ENCODE measurements at regions not wholly inside any gene's neighbourhood (a gene's known extent, or its start where the extent isn't known, plus 50 kb on each side); places are given as distances from the start of the nearest gene placed in this dataset.

- H3K9me3 ChIP-seq (ENCODE audit: insufficient read depth, low read depth, low read length), result no peaks in the 10 kb centered on the region
- H3K27ac ChIP-seq (ENCODE audit: low read depth, low read length), result no peak overlapping the region
- H2AFZ ChIP-seq (ENCODE audit: low read depth, low read length), result no peak overlapping the region
- H3K27me3 ChIP-seq (ENCODE audit: insufficient read depth, low read length), result no peaks in the 10 kb centered on the region
- H3K9ac ChIP-seq (ENCODE audit: low read length), result no peak overlapping the region
- DNase-seq (ENCODE audit: low read depth) (peak; percentile 57), FAIRE-seq (peak; percentile 63)
- peaks cover 1% of the 10 kb centered on the region for H3K27me3 Mint-ChIP-seq (ENCODE audit: low read depth, unreplicated experiment)
- peaks cover 11% of the 10 kb centered on the region for H3K4me1 ChIP-seq (ENCODE audit: insufficient read depth, low read length)
- H4K20me1 ChIP-seq (ENCODE audit: insufficient read depth, low read length), result no peaks in the 10 kb centered on the region
- peaks cover 31% of the 10 kb centered on the region for H3K4me1 Mint-ChIP-seq (ENCODE audit: low read depth, unreplicated experiment)
- TF ChIP-seq, protein P1, sequence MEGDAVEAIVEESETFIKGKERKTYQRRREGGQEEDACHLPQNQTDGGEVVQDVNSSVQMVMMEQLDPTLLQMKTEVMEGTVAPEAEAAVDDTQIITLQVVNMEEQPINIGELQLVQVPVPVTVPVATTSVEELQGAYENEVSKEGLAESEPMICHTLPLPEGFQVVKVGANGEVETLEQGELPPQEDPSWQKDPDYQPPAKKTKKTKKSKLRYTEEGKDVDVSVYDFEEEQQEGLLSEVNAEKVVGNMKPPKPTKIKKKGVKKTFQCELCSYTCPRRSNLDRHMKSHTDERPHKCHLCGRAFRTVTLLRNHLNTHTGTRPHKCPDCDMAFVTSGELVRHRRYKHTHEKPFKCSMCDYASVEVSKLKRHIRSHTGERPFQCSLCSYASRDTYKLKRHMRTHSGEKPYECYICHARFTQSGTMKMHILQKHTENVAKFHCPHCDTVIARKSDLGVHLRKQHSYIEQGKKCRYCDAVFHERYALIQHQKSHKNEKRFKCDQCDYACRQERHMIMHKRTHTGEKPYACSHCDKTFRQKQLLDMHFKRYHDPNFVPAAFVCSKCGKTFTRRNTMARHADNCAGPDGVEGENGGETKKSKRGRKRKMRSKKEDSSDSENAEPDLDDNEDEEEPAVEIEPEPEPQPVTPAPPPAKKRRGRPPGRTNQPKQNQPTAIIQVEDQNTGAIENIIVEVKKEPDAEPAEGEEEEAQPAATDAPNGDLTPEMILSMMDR (IDR thresholded peaks at IDR 0.05; ENCODE audit: insufficient read depth, low read depth, low read length), result no peak
- no peak for TF ChIP-seq EZH2 (IDR thresholded peaks at IDR 0.05; ENCODE audit: insufficient read depth, low read length)
- no peaks in the 10 kb centered on the region for H3K36me3 ChIP-seq (ENCODE audit: insufficient read depth, low read length)
- H3K36me3 Mint-ChIP-seq (ENCODE audit: low read depth, unreplicated experiment), result no peaks in the 10 kb centered on the region
- H3K4me3 Mint-ChIP-seq (ENCODE audit: unreplicated experiment), result no peak overlapping the region
- no peaks in the 10 kb centered on the region for H3K79me2 ChIP-seq (ENCODE audit: insufficient read depth, low read length)
- no peak overlapping the region for H3K4me2 ChIP-seq (ENCODE audit: low read length)
- no peaks in the 10 kb centered on the region for H3K9me3 Mint-ChIP-seq (ENCODE audit: unreplicated experiment)
- peak overlapping the region; percentile 28 for H3K27ac Mint-ChIP-seq (ENCODE audit: unreplicated experiment)
- H3K4me3 ChIP-seq (ENCODE audit: insufficient read depth, low read depth, low read length), result no peak overlapping the region
Observed at GRCh38 chr4:53716011-53716410, 124.7 kb upstream of the LNX1 start.

DNA sequence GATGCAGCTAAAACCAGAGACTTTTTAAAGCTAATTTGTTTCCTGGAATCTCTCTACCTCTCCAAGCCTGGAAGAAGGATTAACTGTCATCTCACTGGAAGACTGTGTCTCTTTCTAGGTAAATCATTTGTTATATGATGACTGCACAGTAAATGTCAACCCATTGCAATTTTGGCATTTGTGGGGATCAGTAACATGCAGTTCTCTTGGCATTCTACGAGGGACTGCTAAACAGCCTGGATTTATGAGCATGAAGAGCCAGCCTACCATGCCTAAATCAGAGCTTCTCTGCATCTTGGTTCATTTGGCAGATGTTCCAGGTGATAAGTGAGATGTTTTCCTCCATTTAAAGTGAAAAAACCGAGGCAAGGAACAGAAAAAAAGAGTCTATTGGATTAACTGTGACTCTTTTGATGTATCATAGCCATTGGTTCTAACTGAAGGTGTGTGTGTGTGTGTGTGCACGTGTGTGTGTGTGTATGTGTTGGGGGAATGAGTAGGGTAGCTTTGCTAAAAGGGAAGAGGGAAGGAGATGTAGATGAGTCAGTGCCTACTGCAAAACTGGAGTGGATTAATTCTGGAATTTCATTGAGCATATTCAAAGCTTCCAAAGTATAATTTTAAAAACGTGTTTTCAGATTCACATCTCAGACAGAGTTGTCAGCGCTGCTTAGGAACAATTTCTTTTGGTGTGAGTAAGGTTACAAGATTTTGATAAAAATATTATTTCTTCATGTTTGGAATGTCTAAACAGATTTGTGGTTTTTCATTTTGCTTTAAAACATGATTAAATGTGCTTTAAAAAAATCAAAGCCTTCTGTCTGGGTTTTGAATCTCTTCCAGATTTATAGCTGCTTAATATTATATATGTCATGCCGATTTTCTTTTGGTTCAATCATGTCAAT, 123.2 kb upstream of the LNX1 start:
- H3K9ac ChIP-seq (ENCODE audit: low read length), result no peak overlapping the region
- peaks cover 11% of the 10 kb centered on the region for H3K4me1 ChIP-seq (ENCODE audit: insufficient read depth, low read length)
- no peak overlapping the region for H2AFZ ChIP-seq (ENCODE audit: low read depth, low read length)
- TF ChIP-seq, protein P1 (IDR thresholded peaks at IDR 0.05; ENCODE audit: insufficient read depth, low read depth, low read length), result no peak
- no peak for TF ChIP-seq EZH2 (IDR thresholded peaks at IDR 0.05; ENCODE audit: insufficient read depth, low read length)
- H3K27me3 Mint-ChIP-seq (ENCODE audit: low read depth, unreplicated experiment), result peaks cover 1% of the 10 kb centered on the region
- no peaks in the 10 kb centered on the region for H4K20me1 ChIP-seq (ENCODE audit: insufficient read depth, low read length)
- H3K4me2 ChIP-seq (ENCODE audit: low read length), result peak overlapping the region; percentile 6
- no peaks in the 10 kb centered on the region for H3K27me3 ChIP-seq (ENCODE audit: insufficient read depth, low read length)
- H3K27ac ChIP-seq (ENCODE audit: low read depth, low read length), result no peak overlapping the region
- no peaks in the 10 kb centered on the region for H3K9me3 ChIP-seq (ENCODE audit: insufficient read depth, low read depth, low read length)
- no peaks in the 10 kb centered on the region for H3K79me2 ChIP-seq (ENCODE audit: insufficient read depth, low read length)
- H3K4me1 Mint-ChIP-seq (ENCODE audit: low read depth, unreplicated experiment), result peaks cover 31% of the 10 kb centered on the region
- no peaks in the 10 kb centered on the region for H3K36me3 Mint-ChIP-seq (ENCODE audit: low read depth, unreplicated experiment)
- no peak overlapping the region for H3K27ac Mint-ChIP-seq (ENCODE audit: unreplicated experiment)
- H3K9me3 Mint-ChIP-seq (ENCODE audit: unreplicated experiment), result no peaks in the 10 kb centered on the region
- H3K4me3 ChIP-seq (ENCODE audit: insufficient read depth, low read depth, low read length), result no peak overlapping the region
- no peaks in the 10 kb centered on the region for H3K36me3 ChIP-seq (ENCODE audit: insufficient read depth, low read length)
- DNase-seq (ENCODE audit: low read depth) (peak; percentile 83), FAIRE-seq (no peak)
- H3K4me3 Mint-ChIP-seq (ENCODE audit: unreplicated experiment), result no peak overlapping the region

GRCh38 chr4:53713767-53714166, 122.5 kb upstream of the LNX1 start:
- no peak for DNase-seq (ENCODE audit: low read depth)
- Histone ChIP-seq H3K9me3 (ENCODE audit: insufficient read depth, low read depth, low read length) (no peaks in the 10 kb centered on the region), H2AFZ (ENCODE audit: low read depth, low read length) (no peak overlapping the region), H4K20me1 (ENCODE audit: insufficient read depth, low read length) (no peaks in the 10 kb centered on the region), H3K27ac (ENCODE audit: low read depth, low read length) (no peak overlapping the region), H3K4me3 (ENCODE audit: insufficient read depth, low read depth, low read length) (no peak overlapping the region), H3K4me1 (ENCODE audit: insufficient read depth, low read length) (peaks cover 11% of the 10 kb centered on the region), H3K4me2 (ENCODE audit: low read length) (no peak overlapping the region), H3K9ac (ENCODE audit: low read length) (no peak overlapping the region), H3K79me2 (ENCODE audit: insufficient read depth, low read length) (no peaks in the 10 kb centered on the region), H3K36me3 (ENCODE audit: insufficient read depth, low read length) (no peaks in the 10 kb centered on the region), H3K27me3 (ENCODE audit: insufficient read depth, low read length) (no peaks in the 10 kb centered on the region)
- H3K9me3 Mint-ChIP-seq (ENCODE audit: unreplicated experiment), result no peaks in the 10 kb centered on the region
- no peak for TF ChIP-seq EZH2 (IDR thresholded peaks at IDR 0.05; ENCODE audit: insufficient read depth, low read length)
- TF ChIP-seq, protein P1 (IDR thresholded peaks at IDR 0.05; ENCODE audit: insufficient read depth, low read depth, low read length), result no peak
- peaks cover 31% of the 10 kb centered on the region for H3K4me1 Mint-ChIP-seq (ENCODE audit: low read depth, unreplicated experiment)
- FAIRE-seq, result no peak
- H3K27ac Mint-ChIP-seq (ENCODE audit: unreplicated experiment), result no peak overlapping the region
- H3K4me3 Mint-ChIP-seq (ENCODE audit: unreplicated experiment), result no peak overlapping the region
- H3K27me3 Mint-ChIP-seq (ENCODE audit: low read depth, unreplicated experiment), result peaks cover 1% of the 10 kb centered on the region
- no peaks in the 10 kb centered on the region for H3K36me3 Mint-ChIP-seq (ENCODE audit: low read depth, unreplicated experiment)
